ENCODE measurements at regions not wholly inside any gene's neighbourhood (a gene's known extent, or its start where the extent isn't known, plus 50 kb on each side); places are given as distances from the start of the nearest gene placed in this dataset.

DNA sequence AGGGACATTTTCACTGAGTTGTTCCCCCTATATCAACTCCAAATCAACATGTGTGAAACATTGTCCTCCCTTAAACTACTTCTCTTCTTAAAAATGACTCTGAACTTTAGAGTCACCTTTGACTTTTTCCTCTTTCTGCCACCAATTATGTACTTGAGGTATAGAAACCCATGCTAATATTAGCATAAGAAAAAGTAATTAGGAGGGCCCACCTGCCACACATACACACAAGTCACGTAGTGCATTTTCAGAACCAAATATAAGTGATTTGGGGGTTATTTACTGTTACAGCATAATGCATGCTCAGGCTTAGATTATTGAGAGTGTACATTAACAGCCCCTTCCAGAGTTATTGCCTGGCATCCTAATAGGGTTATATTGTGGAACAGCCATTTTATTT is 432.7 kb downstream of the ZIC3 start:
- ChIA-PET CTCF (ENCODE audit: low intra/inter-chr PET ratio, low total read pairs) (no interaction called here), POLR2A (no interaction called here)
- in situ Hi-C loops (cut with HindIII; ENCODE audit: extremely low pct_ligation_motif_present, low pct_unique_long_range_greater_than_20kb) (no loop called here), intact Hi-C loops (cut with micrococcal nuclease; ENCODE audit: unreplicated experiment) (no loop called here)
- no peaks in the 10 kb centered on the region for H3K4me1 ChIP-seq (ENCODE audit: insufficient read depth, low read length)
- WGBS (ENCODE audit: low lambda C conversion rate), result 9% methylated on average over 1 of the region's 1 CpG
- H4K20me1 ChIP-seq (ENCODE audit: insufficient read depth, low read length), result no peaks in the 10 kb centered on the region
- BruUV-seq (replicated peaks), result no TSS peak
- no peaks in the 10 kb centered on the region for H3K36me3 ChIP-seq (replicated peaks in 1 of 2; ENCODE audit: control insufficient read depth in 1 of 2, insufficient read depth in 2 of 2, low read length in 2 of 2)
- ATAC-seq (no peak), FAIRE-seq (no peak), DNase-seq (ENCODE audit: low spot score) (no peak)
- H3K79me2 ChIP-seq (ENCODE audit: insufficient read depth, low read length), result no peaks in the 10 kb centered on the region
- H3K4me3 ChIP-seq (replicated peaks in 1 of 3; ENCODE audit: insufficient read depth in 1 of 3, low read depth in 2 of 3, low read length in 3 of 3), result no peak overlapping the region
- no peak overlapping the region for H3K27ac ChIP-seq (ENCODE audit: extremely low read length, insufficient read depth, low read length)
- no peak overlapping the region for H2AFZ ChIP-seq (ENCODE audit: low read length)
- H3K4me2 ChIP-seq (ENCODE audit: low read depth, low read length), result no peak overlapping the region
- H3K9me3 ChIP-seq (ENCODE audit: low read length), result no peaks in the 10 kb centered on the region
- no peak for TF ChIP-seq SMYD3 (CRISPR knock-in tag; IDR thresholded peaks at IDR 0.05)
- TF ChIP-seq, protein P1, sequence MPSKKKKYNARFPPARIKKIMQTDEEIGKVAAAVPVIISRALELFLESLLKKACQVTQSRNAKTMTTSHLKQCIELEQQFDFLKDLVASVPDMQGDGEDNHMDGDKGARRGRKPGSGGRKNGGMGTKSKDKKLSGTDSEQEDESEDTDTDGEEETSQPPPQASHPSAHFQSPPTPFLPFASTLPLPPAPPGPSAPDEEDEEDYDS (CRISPR knock-in tag; IDR thresholded peaks at IDR 0.05), result no peak
- no peak for TF ChIP-seq RXRB (CRISPR knock-in tag; IDR thresholded peaks at IDR 0.05; ENCODE audit: borderline replicate concordance)
- TF ChIP-seq, protein P2, sequence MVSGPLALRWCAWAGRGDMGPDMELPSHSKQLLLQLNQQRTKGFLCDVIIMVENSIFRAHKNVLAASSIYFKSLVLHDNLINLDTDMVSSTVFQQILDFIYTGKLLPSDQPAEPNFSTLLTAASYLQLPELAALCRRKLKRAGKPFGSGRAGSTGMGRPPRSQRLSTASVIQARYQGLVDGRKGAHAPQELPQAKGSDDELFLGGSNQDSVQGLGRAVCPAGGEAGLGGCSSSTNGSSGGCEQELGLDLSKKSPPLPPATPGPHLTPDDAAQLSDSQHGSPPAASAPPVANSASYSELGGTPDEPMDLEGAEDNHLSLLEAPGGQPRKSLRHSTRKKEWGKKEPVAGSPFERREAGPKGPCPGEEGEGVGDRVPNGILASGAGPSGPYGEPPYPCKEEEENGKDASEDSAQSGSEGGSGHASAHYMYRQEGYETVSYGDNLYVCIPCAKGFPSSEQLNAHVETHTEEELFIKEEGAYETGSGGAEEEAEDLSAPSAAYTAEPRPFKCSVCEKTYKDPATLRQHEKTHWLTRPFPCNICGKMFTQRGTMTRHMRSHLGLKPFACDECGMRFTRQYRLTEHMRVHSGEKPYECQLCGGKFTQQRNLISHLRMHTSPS (CRISPR knock-in tag; IDR thresholded peaks at IDR 0.05; ENCODE audit: low read depth), result no peak
- TF ChIP-seq AHR (CRISPR knock-in tag; IDR thresholded peaks at IDR 0.05), result no peak
- TF ChIP-seq ZFX (CRISPR knock-in tag; IDR thresholded peaks at IDR 0.05; ENCODE audit: low read depth), result no peak
- H3K27me3 ChIP-seq (ENCODE audit: control insufficient read depth in 1 of 2, insufficient read depth in 2 of 2, low read length in 2 of 2), result no peaks in the 10 kb centered on the region
- no peak overlapping the region for H3K9ac ChIP-seq (ENCODE audit: insufficient read depth, low read depth, low read length)

DNA sequence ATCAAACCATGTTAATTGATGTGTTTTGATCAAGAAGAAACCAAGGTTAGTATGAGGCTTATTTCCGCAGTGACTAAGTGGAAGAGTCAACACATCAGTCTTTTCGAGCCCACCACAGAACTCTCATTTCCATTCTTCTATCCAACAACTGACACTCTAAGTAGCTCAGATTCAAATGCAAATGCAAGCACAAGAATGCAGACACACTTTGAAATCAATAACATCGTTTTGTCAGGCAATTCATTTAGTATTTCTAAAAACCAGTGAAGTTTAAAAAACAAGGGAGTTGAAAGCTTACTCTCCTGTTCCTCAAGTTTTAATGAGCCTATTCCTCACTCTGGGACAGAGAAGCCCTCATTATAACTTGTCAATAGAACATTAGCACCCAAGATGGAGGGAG is 433.1 kb downstream of the ZIC3 start:
- FAIRE-seq, result no peak
- Histone ChIP-seq H4K20me1 (ENCODE audit: insufficient read depth, low read length) (no peaks in the 10 kb centered on the region), H3K4me2 (ENCODE audit: low read depth, low read length) (no peak overlapping the region), H2AFZ (ENCODE audit: low read length) (no peak overlapping the region), H3K9me3 (ENCODE audit: low read length) (no peaks in the 10 kb centered on the region), H3K27me3 (ENCODE audit: control insufficient read depth in 1 of 2, insufficient read depth in 2 of 2, low read length in 2 of 2) (no peaks in the 10 kb centered on the region), H3K79me2 (ENCODE audit: insufficient read depth, low read length) (no peaks in the 10 kb centered on the region), H3K9ac (ENCODE audit: insufficient read depth, low read depth, low read length) (no peak overlapping the region), H3K4me3 (replicated peaks in 1 of 3; ENCODE audit: insufficient read depth in 1 of 3, low read depth in 2 of 3, low read length in 3 of 3) (no peak overlapping the region), H3K27ac (ENCODE audit: extremely low read length, insufficient read depth, low read length) (no peak overlapping the region), H3K4me1 (ENCODE audit: insufficient read depth, low read length) (no peaks in the 10 kb centered on the region), H3K36me3 (replicated peaks in 1 of 2; ENCODE audit: control insufficient read depth in 1 of 2, insufficient read depth in 2 of 2, low read length in 2 of 2) (no peaks in the 10 kb centered on the region)
- no peak for DNase-seq (ENCODE audit: low spot score)
- 0% methylated on average over 3 of the region's 3 CpGs for WGBS (ENCODE audit: low lambda C conversion rate)
- TF ChIP-seq, protein P3, sequence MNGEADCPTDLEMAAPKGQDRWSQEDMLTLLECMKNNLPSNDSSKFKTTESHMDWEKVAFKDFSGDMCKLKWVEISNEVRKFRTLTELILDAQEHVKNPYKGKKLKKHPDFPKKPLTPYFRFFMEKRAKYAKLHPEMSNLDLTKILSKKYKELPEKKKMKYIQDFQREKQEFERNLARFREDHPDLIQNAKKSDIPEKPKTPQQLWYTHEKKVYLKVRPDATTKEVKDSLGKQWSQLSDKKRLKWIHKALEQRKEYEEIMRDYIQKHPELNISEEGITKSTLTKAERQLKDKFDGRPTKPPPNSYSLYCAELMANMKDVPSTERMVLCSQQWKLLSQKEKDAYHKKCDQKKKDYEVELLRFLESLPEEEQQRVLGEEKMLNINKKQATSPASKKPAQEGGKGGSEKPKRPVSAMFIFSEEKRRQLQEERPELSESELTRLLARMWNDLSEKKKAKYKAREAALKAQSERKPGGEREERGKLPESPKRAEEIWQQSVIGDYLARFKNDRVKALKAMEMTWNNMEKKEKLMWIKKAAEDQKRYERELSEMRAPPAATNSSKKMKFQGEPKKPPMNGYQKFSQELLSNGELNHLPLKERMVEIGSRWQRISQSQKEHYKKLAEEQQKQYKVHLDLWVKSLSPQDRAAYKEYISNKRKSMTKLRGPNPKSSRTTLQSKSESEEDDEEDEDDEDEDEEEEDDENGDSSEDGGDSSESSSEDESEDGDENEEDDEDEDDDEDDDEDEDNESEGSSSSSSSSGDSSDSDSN (CRISPR knock-in tag; IDR thresholded peaks at IDR 0.05), result no peak
- TF ChIP-seq ZNF33A (CRISPR knock-in tag; IDR thresholded peaks at IDR 0.05; ENCODE audit: borderline replicate concordance) (no peak), NR2F6 (IDR thresholded peaks at IDR 0.05) (no peak), NR2F6 (CRISPR knock-in tag; IDR thresholded peaks at IDR 0.05) (no peak), NCOA5 (CRISPR knock-in tag; IDR thresholded peaks at IDR 0.05) (no peak), ZNF337 (CRISPR knock-in tag; IDR thresholded peaks at IDR 0.05; ENCODE audit: borderline replicate concordance, low read depth) (no peak), ZNF563 (CRISPR knock-in tag; IDR thresholded peaks at IDR 0.05) (no peak), ZNF557 (CRISPR knock-in tag; IDR thresholded peaks at IDR 0.05) (no peak)
- in situ Hi-C loops (cut with HindIII; ENCODE audit: extremely low pct_ligation_motif_present, low pct_unique_long_range_greater_than_20kb), result no loop called here
- ChIA-PET CTCF (ENCODE audit: low intra/inter-chr PET ratio, low total read pairs) (no interaction called here), POLR2A (no interaction called here)
- intact Hi-C loops (cut with micrococcal nuclease; ENCODE audit: unreplicated experiment), result no loop called here
- no TSS peak for BruUV-seq (replicated peaks)
- no peak for ATAC-seq
